GM12864 (cell line): ENCODE measurements at regions not wholly inside any gene's neighbourhood (a gene's known extent, or its start where the extent isn't known, plus 50 kb on each side); places are given as distances from the start of the nearest gene placed in this dataset.
"Not testable (repeated sequence)": the region's sequence is repeated elsewhere in the genome, so short reads cannot be mapped to it uniquely, and the experiment has no call there.

ENCODE experiments used
- DNase-seq: peaks from one replicate; pipeline ENCODE4 v3.0.0-alpha.2; 2011; ENCODE audit warnings: low read depth
- H3K4me3 ChIP-seq: 2 replicates; pipeline ENCODE4 v1.5.1; 2011; ENCODE audit warnings: mild to moderate bottlenecking, low read depth, low read length, control low read depth
- CTCF ChIP-seq: IDR thresholded peaks from 2 replicates; pipeline ENCODE4 v1.5.1; 2011; ENCODE audit warnings: low read depth, mild to moderate bottlenecking, moderate library complexity, low read length, control low read depth, inconsistent platforms; ENCODE audit errors: missing control alignments

GRCh38 chr2:132272713-132273112 lies 111.0 kb upstream of the ANKRD30BL start:
- no peak overlapping the region for H3K4me3 ChIP-seq
- no peak for DNase-seq
- TF ChIP-seq CTCF = no peak

- DNase-seq, H3K4me3 ChIP-seq: not testable (repeated sequence)
Measured at GRCh38 chr2:132273585-132273984, 111.8 kb upstream of the ANKRD30BL start.

- no peak for TF ChIP-seq CTCF
- no peak overlapping the region for H3K4me3 ChIP-seq
- no peak for DNase-seq
Measured at GRCh38 chr2:132274000-132274399, 112.2 kb upstream of the ANKRD30BL start.

- DNase-seq = no peak
- TF ChIP-seq CTCF = no peak
- H3K4me3 ChIP-seq = no peak overlapping the region
Measured at GRCh38 chr2:132275396-132275795, 113.6 kb upstream of the ANKRD30BL start.

GRCh38 chr2:132276571-132276981 lies 114.8 kb upstream of the ANKRD30BL start:
- no peak for TF ChIP-seq CTCF
- no peak overlapping the region for H3K4me3 ChIP-seq
- DNase-seq = no peak

- H3K4me3 ChIP-seq = no peak overlapping the region
- TF ChIP-seq CTCF = no peak
- DNase-seq = no peak
Measured at GRCh38 chr2:132278267-132278666, 116.5 kb upstream of the ANKRD30BL start.

GRCh38 chr2:132279344-132279743 lies 117.6 kb upstream of the ANKRD30BL start:
- TF ChIP-seq CTCF = no peak
- H3K4me3 ChIP-seq = no peak overlapping the region
- DNase-seq = no peak
